Endothelial cell of umbilical vein (primary cell): ENCODE measurements at regions not wholly inside any gene's neighbourhood (a gene's known extent, or its start where the extent isn't known, plus 50 kb on each side); places are given as distances from the start of the nearest gene placed in this dataset.

ENCODE experiments used
- BruUV-seq: library from RNA; stranded (reverse); fragments of 400-500 nt; replicated peaks from 2 replicates; lab custom pipeline; 2021; lab: Mats Ljungman, UMichigan
- CTCF ChIA-PET: fragments of 300-600, 350-600 bp; sonication (Branson Sonifier 250); formaldehyde crosslinking; loops from one replicate; lab custom pipeline; 2021; ENCODE audit warnings: antibody characterized with exemption, inconsistent platforms; lab: Charles Lee
- POLR2A ChIA-PET: fragments of 300-600, 350-600 bp; sonication (Branson Sonifier 250); formaldehyde crosslinking; loops from one replicate; lab custom pipeline; 2021; ENCODE audit warnings: antibody characterized with exemption, inconsistent platforms; lab: Charles Lee
- DNase-seq: peaks from one replicate; pipeline ENCODE4 v3.0.0-alpha.2; 2011; ENCODE audit warnings: low read depth, low spot score
- FAIRE-seq: peaks from 2 replicates; lab custom pipeline; 2011; peaks lifted over from hg19 to GRCh38; lab: Jason Lieb, UNC
- H2AFZ ChIP-seq: 2 replicates; pipeline ENCODE4 v1.6.0; 2012; ENCODE audit warnings: low read depth, low read length, control low read depth, inconsistent platforms
- H3K27ac ChIP-seq: 2 replicates; pipeline ENCODE4 v1.5.1; 2011; ENCODE audit warnings: low read depth, mild to moderate bottlenecking, control low read depth, low read length, moderate library complexity; ENCODE audit not compliant: insufficient read depth
- H3K27me3 ChIP-seq, 2 experiments: 2 replicates each; pipeline versions ENCODE4 v1.6.0 to v1.6.1; 2011; ENCODE audit warnings: low read length in 2 of 2, mixed read lengths in 1 of 2; ENCODE audit not compliant: control insufficient read depth in 2 of 2, insufficient read depth in 2 of 2
- H3K36me3 ChIP-seq, 2 experiments: 2 replicates in 1 of 2; 3 replicates in 1 of 2; pipeline ENCODE4 v1.5.1; 2011; ENCODE audit warnings: low read length in 2 of 2, mild to moderate bottlenecking in 1 of 2, moderate library complexity in 1 of 2; ENCODE audit not compliant: control insufficient read depth in 2 of 2, insufficient read depth in 2 of 2; ENCODE audit errors: extremely low read depth in 1 of 2
- H3K4me1 ChIP-seq: 3 replicates; pipeline ENCODE4 v1.5.1; 2011; ENCODE audit warnings: mild to moderate bottlenecking, low read length; ENCODE audit not compliant: control insufficient read depth, insufficient read depth; ENCODE audit errors: extremely low read depth
- H3K4me2 ChIP-seq: 2 replicates; pipeline ENCODE4 v1.6.1; 2011; ENCODE audit warnings: low read length, control low read depth, mixed read lengths; ENCODE audit not compliant: insufficient read depth
- H3K4me3 ChIP-seq, 3 experiments: fragments of 200-600 bp in 1 of 3; sonication (generic), shearing (Covaris generic) in 1 of 3; replicated peaks in 1 of 3; 2 replicates each; pipeline ENCODE4 v1.5.1; 2011 to 2016; ENCODE audit warnings: control low read depth in 3 of 3, low read length in 3 of 3, mild to moderate bottlenecking in 2 of 3, inconsistent platforms in 1 of 3, low read depth in 1 of 3, moderate library complexity in 1 of 3; ENCODE audit not compliant: insufficient read depth in 1 of 3
- H3K79me2 ChIP-seq: 2 replicates; pipeline ENCODE4 v1.6.0; 2012; ENCODE audit warnings: low read length, inconsistent platforms; ENCODE audit not compliant: control insufficient read depth, insufficient read depth
- H3K9ac ChIP-seq: replicated peaks from 2 replicates; pipeline ENCODE3; 2011; ENCODE audit warnings: low read length, control low read depth; ENCODE audit not compliant: insufficient read depth; ENCODE audit errors: extremely low read depth
- H3K9me1 ChIP-seq: replicated peaks from 3 replicates; pipeline ENCODE4 v1.6.0; 2011; ENCODE audit warnings: mild to moderate bottlenecking, low read length; ENCODE audit not compliant: control insufficient read depth, insufficient read depth; ENCODE audit errors: extremely low read depth
- H3K9me3 ChIP-seq: replicated peaks from 2 replicates; pipeline ENCODE4 v1.5.1; 2012; ENCODE audit warnings: low read length, inconsistent platforms; ENCODE audit not compliant: control insufficient read depth, insufficient read depth
- H4K20me1 ChIP-seq: replicated peaks from 2 replicates; pipeline ENCODE3; 2011; ENCODE audit warnings: mild to moderate bottlenecking, low read length; ENCODE audit not compliant: control insufficient read depth, insufficient read depth; ENCODE audit errors: extremely low read depth
- CTCF ChIP-seq, 2 donors: IDR thresholded peaks; 1 replicate in 1 of 2; 2 replicates in 1 of 2; pipeline ENCODE4 v1.5.1; 2011; ENCODE audit warnings: low read length in 2 of 2, mild to moderate bottlenecking in 2 of 2, moderate library complexity in 2 of 2, control low read depth in 1 of 2, inconsistent platforms in 1 of 2, low read depth in 1 of 2; ENCODE audit not compliant: insufficient read depth in 1 of 2; ENCODE audit errors: extremely low read depth in 1 of 2
- EZH2 ChIP-seq: IDR thresholded peaks from 2 replicates; pipeline ENCODE4 v1.6.1; 2012; ENCODE audit warnings: borderline replicate concordance, low read depth, mild to moderate bottlenecking, moderate library complexity, low read length, inconsistent platforms; ENCODE audit not compliant: severe bottlenecking
- FOS ChIP-seq: IDR thresholded peaks from 2 replicates; pipeline ENCODE4 v1.6.1; 2011; ENCODE audit warnings: mild to moderate bottlenecking, low read length, moderate library complexity, borderline replicate concordance; ENCODE audit not compliant: insufficient read depth
- GATA2 ChIP-seq: IDR thresholded peaks from 2 replicates; pipeline ENCODE4 v1.7.0; 2011; ENCODE audit warnings: low read depth, mild to moderate bottlenecking, moderate library complexity, mixed read lengths, low read length; ENCODE audit not compliant: insufficient read length, insufficient read depth
- JUN ChIP-seq: IDR thresholded peaks from 2 replicates; pipeline ENCODE4 v1.6.1; 2011; ENCODE audit warnings: borderline replicate concordance, low read depth; ENCODE audit not compliant: insufficient read length, insufficient read depth
- MAX ChIP-seq: IDR thresholded peaks from 2 replicates; pipeline ENCODE4 v1.6.1; 2011; ENCODE audit not compliant: insufficient read depth, insufficient read length
- MYC ChIP-seq: IDR thresholded peaks from one replicate; pipeline ENCODE4 v1.6.1; 2011; ENCODE audit warnings: mild to moderate bottlenecking, low read depth, low read length
- POLR2A ChIP-seq: IDR thresholded peaks from 2 replicates; pipeline ENCODE4 v1.6.1; 2012; ENCODE audit warnings: low read depth, mild to moderate bottlenecking, control low read depth, low read length
- POLR2AphosphoS5 ChIP-seq: IDR thresholded peaks from 2 replicates; pipeline ENCODE4 v1.6.1; 2012; ENCODE audit warnings: low read depth, mild to moderate bottlenecking, control low read depth, low read length, moderate library complexity; ENCODE audit not compliant: insufficient read depth
- dilution Hi-C: fragments of 300-500 bp; cut with MboI; formaldehyde crosslinking; loops from one replicate; pipeline ENCODE4 v1.15.0; 2019; ENCODE audit warnings: low sequenced_read_pairs; ENCODE audit not compliant: extremely low pct_ligation_motif_present
- intact Hi-C: fragments of 100-400 bp; cut with micrococcal nuclease; formaldehyde crosslinking; loops from one replicate; pipeline ENCODE4 v1.10.0; 2022

GRCh38 chr6:33918175-33918695 lies 114.4 kb upstream of the MLN start:
- no peaks in the 10 kb centered on the region for H3K4me1 ChIP-seq
- no TSS peak for BruUV-seq
- H3K79me2 ChIP-seq = no peaks in the 10 kb centered on the region
- DNase-seq = no peak
- no peaks in the 10 kb centered on the region for H4K20me1 ChIP-seq
- TF ChIP-seq FOS (no peak), CTCF (IDR thresholded peaks at IDR 0.05; ENCODE audit: extremely low read depth in 1 of 2, insufficient read depth in 1 of 2, low read depth in 1 of 2, low read length in 2 of 2) (no peak), MAX (no peak), EZH2 (no peak), POLR2A (no peak), POLR2AphosphoS5 (no peak), GATA2 (no peak), JUN (no peak), MYC (no peak)
- no peak overlapping the region for H3K4me3 ChIP-seq
- CTCF ChIA-PET = no interaction called here
- no peaks in the 10 kb centered on the region for H3K9me3 ChIP-seq
- no peak overlapping the region for H2AFZ ChIP-seq
- dilution Hi-C loops = no loop called here
- no peak overlapping the region for H3K27ac ChIP-seq
- POLR2A ChIA-PET = no interaction called here
- intact Hi-C loops = no loop called here
- no peak for FAIRE-seq
- no peak overlapping the region for H3K9ac ChIP-seq
- no peaks in the 10 kb centered on the region for H3K36me3 ChIP-seq
- H3K9me1 ChIP-seq = no peaks in the 10 kb centered on the region
- no peak overlapping the region for H3K4me2 ChIP-seq
- H3K27me3 ChIP-seq = peaks cover 0 to 6% of the 10 kb centered on the region in 2 experiments
